ENCODE measurements at regions not wholly inside any gene's neighbourhood (a gene's known extent, or its start where the extent isn't known, plus 50 kb on each side); places are given as distances from the start of the nearest gene placed in this dataset.

DNA sequence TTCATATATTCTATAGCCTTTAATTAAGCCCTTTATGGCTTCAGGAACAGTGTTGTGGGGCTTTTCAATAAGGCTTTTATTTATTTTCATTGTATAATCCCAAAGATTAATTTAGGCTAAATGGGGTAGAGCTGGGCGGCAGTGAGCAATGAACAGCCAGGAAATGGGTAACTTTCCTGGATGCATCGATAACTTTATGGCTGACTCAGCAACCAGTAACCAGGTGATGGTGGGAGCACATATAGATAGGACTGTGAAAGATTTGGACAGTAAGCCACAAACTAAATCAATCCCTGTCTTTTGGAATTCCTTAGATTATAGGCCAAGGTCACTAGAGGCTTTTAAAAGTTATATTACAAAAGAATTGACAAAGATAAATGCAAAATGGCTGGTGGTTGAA is 1260.6 kb upstream of the CELF4 start:
- Histone ChIP-seq H3K27ac (ENCODE audit: low read depth in 2 of 2, low read length in 2 of 2) (no peak overlapping the region), H3K36me3 (ENCODE audit: control insufficient read depth in 2 of 2, insufficient read depth in 2 of 2, low read length in 2 of 2) (no peaks in the 10 kb centered on the region), H3K27me3 (ENCODE audit: control insufficient read depth in 2 of 2, insufficient read depth in 2 of 2, low read length in 2 of 2) (no peaks in the 10 kb centered on the region), H3K9ac (ENCODE audit: low read depth in 1 of 2, low read length in 2 of 2) (no peak overlapping the region), H3K4me3 (ENCODE audit: low read length in 2 of 2) (no peak overlapping the region), H3K9me3 (ENCODE audit: control insufficient read depth in 2 of 2, low read length in 2 of 2) (no peaks in the 10 kb centered on the region), H3K4me1 (ENCODE audit: control insufficient read depth in 2 of 2, insufficient read depth in 2 of 2, low read length in 2 of 2) (no peaks in the 10 kb centered on the region)

DNA sequence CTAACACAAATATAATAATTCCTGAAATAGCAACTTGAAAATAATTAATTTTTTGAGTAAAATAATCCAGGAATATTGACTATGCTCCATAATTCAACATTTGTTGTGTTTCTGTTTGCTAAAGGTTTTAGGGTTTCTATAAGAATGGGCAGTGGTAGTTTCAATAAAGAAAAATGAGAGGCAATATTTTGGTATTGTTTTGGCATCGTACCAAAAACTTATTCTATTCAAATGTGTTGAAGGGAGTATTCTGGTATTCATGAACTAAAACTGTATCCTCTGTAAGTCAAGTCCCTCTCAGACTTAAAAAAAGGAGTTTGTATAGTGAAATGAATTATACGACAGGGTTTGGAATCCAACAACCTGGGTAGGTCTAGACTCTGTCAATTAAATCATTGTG is 1245.6 kb upstream of the CELF4 start:
- Histone ChIP-seq H3K9ac (ENCODE audit: low read depth in 1 of 2, low read length in 2 of 2) (no peak overlapping the region), H3K9me3 (ENCODE audit: control insufficient read depth in 2 of 2, low read length in 2 of 2) (no peaks in the 10 kb centered on the region), H3K27ac (ENCODE audit: low read depth in 2 of 2, low read length in 2 of 2) (no peak overlapping the region), H3K27me3 (ENCODE audit: control insufficient read depth in 2 of 2, insufficient read depth in 2 of 2, low read length in 2 of 2) (no peaks in the 10 kb centered on the region), H3K36me3 (ENCODE audit: control insufficient read depth in 2 of 2, insufficient read depth in 2 of 2, low read length in 2 of 2) (no peaks in the 10 kb centered on the region), H3K4me1 (ENCODE audit: control insufficient read depth in 2 of 2, insufficient read depth in 2 of 2, low read length in 2 of 2) (no peaks in the 10 kb centered on the region), H3K4me3 (ENCODE audit: low read length in 2 of 2) (no peak overlapping the region)

DNA sequence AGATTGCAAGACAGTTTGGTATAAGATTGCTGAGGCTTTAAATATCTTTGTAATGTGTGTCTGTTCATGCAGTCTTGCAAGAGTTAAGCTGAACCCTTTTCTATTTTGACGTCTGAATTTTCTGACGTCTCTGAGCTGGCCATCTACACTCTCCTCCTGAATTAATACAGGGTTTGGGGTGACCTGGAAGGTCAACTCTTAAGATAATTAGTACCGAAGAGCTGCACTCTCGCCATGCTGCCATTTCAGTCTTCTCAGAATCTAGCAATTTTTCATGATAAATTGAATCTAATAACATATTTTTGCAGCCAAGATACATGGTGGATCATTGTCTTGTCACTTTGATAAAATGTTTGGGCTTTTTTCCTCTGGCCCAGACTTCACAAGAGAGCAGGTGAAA is 1245.2 kb upstream of the CELF4 start:
- no peak overlapping the region for H3K27ac ChIP-seq (ENCODE audit: low read depth in 2 of 2, low read length in 2 of 2)
- H3K4me1 ChIP-seq (ENCODE audit: control insufficient read depth in 2 of 2, insufficient read depth in 2 of 2, low read length in 2 of 2), result no peaks in the 10 kb centered on the region
- no peak overlapping the region for H3K4me3 ChIP-seq (ENCODE audit: low read length in 2 of 2)
- no peaks in the 10 kb centered on the region for H3K9me3 ChIP-seq (ENCODE audit: control insufficient read depth in 2 of 2, low read length in 2 of 2)
- no peak overlapping the region for H3K9ac ChIP-seq (ENCODE audit: low read depth in 1 of 2, low read length in 2 of 2)
- no peaks in the 10 kb centered on the region for H3K36me3 ChIP-seq (ENCODE audit: control insufficient read depth in 2 of 2, insufficient read depth in 2 of 2, low read length in 2 of 2)
- H3K27me3 ChIP-seq (ENCODE audit: control insufficient read depth in 2 of 2, insufficient read depth in 2 of 2, low read length in 2 of 2), result no peaks in the 10 kb centered on the region

DNA sequence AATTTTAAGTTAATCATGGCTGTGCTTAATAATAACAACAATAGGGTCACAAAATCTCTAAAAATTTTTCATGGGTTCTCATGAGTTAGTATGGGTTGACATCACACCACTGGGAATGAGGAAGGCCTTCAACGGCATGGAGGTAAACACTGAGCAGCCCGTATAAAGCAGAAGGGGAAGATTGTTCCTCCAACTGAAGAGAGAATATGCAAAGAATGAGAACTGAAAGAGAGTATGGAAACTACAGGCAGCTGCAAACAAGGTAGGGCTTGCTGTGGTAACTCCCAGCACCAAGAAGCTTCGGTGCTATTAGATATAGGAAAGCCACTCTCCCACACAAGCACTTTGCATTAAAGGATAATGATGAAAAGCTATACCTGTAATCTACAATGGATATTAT is 1242.3 kb upstream of the CELF4 start:
- H3K9ac ChIP-seq (ENCODE audit: low read depth in 1 of 2, low read length in 2 of 2), result no peak overlapping the region
- H3K36me3 ChIP-seq (ENCODE audit: control insufficient read depth in 2 of 2, insufficient read depth in 2 of 2, low read length in 2 of 2), result no peaks in the 10 kb centered on the region
- H3K4me1 ChIP-seq (ENCODE audit: control insufficient read depth in 2 of 2, insufficient read depth in 2 of 2, low read length in 2 of 2), result no peaks in the 10 kb centered on the region
- no peaks in the 10 kb centered on the region for H3K27me3 ChIP-seq (ENCODE audit: control insufficient read depth in 2 of 2, insufficient read depth in 2 of 2, low read length in 2 of 2)
- no peak overlapping the region for H3K4me3 ChIP-seq (ENCODE audit: low read length in 2 of 2)
- H3K27ac ChIP-seq (ENCODE audit: low read depth in 2 of 2, low read length in 2 of 2), result no peak overlapping the region
- no peaks in the 10 kb centered on the region for H3K9me3 ChIP-seq (ENCODE audit: control insufficient read depth in 2 of 2, low read length in 2 of 2)

DNA sequence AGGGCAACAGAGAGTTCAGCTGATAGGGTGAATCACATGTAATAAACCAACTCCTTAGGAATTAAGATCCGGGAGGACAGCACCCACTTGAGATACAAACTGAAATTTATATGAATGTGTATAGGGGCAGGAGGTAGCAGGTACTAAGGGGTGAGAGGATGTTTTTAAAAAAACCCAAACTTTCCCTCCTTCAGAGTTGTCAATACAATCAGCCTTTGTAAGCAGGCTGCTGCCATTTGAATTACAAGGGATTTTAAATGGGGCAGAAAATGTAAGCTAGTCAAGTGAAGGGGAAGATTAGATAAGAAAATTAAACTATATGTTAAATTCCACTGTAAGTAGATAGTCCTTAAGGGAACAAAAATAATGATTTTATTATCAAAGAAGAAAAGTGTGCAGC is 1239.7 kb upstream of the CELF4 start:
- no peak overlapping the region for H3K27ac ChIP-seq (ENCODE audit: low read depth in 2 of 2, low read length in 2 of 2)
- no peak overlapping the region for H3K9ac ChIP-seq (ENCODE audit: low read depth in 1 of 2, low read length in 2 of 2)
- H3K27me3 ChIP-seq (ENCODE audit: control insufficient read depth in 2 of 2, insufficient read depth in 2 of 2, low read length in 2 of 2), result no peaks in the 10 kb centered on the region
- no peaks in the 10 kb centered on the region for H3K9me3 ChIP-seq (ENCODE audit: control insufficient read depth in 2 of 2, low read length in 2 of 2)
- no peaks in the 10 kb centered on the region for H3K36me3 ChIP-seq (ENCODE audit: control insufficient read depth in 2 of 2, insufficient read depth in 2 of 2, low read length in 2 of 2)
- no peaks in the 10 kb centered on the region for H3K4me1 ChIP-seq (ENCODE audit: control insufficient read depth in 2 of 2, insufficient read depth in 2 of 2, low read length in 2 of 2)
- H3K4me3 ChIP-seq (ENCODE audit: low read length in 2 of 2), result no peak overlapping the region

DNA sequence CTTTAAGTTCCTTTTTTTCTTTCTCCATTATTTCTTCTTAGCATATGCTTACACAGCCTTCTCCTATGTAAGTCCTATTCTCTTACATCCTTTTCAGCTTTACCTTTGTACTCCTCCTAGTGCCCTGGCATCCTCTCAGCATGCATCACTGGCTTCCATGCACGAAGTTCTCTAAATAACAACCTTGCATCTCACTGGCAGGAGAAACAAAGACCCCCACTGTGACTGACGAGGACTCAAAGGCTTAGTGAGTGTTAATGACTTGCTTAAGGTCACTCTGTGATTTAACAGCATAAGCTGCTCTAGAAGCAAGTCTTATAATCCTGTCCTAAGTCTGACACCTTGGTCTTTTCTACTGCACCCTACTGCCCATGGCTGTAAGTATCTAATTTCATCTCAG is 1236.0 kb upstream of the CELF4 start:
- Histone ChIP-seq H3K4me1 (ENCODE audit: control insufficient read depth in 2 of 2, insufficient read depth in 2 of 2, low read length in 2 of 2) (no peaks in the 10 kb centered on the region), H3K9me3 (ENCODE audit: control insufficient read depth in 2 of 2, low read length in 2 of 2) (no peaks in the 10 kb centered on the region), H3K27ac (ENCODE audit: low read depth in 2 of 2, low read length in 2 of 2) (no peak overlapping the region), H3K36me3 (ENCODE audit: control insufficient read depth in 2 of 2, insufficient read depth in 2 of 2, low read length in 2 of 2) (no peaks in the 10 kb centered on the region), H3K9ac (ENCODE audit: low read depth in 1 of 2, low read length in 2 of 2) (no peak overlapping the region), H3K4me3 (ENCODE audit: low read length in 2 of 2) (no peak overlapping the region), H3K27me3 (ENCODE audit: control insufficient read depth in 2 of 2, insufficient read depth in 2 of 2, low read length in 2 of 2) (no peaks in the 10 kb centered on the region)

DNA sequence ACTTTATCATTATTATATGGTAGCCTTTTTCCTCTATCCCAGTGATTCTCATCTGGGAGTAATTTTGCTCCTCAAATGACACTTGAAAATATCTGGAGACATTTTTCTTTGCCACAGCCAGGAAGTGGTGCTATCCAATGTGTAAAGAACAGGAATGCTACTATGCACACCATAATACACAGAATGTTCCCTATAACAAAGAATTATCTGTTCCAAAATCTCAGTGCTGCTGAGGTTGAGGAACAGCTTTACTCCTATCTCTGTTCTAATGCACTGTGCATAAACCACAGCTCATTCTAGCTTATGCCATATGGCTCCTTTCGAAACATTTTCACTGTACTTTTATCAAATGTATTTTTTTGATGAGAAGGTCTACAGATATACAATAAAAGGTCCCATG is 1231.2 kb upstream of the CELF4 start:
- Histone ChIP-seq H3K27ac (ENCODE audit: low read depth in 2 of 2, low read length in 2 of 2) (no peak overlapping the region), H3K27me3 (ENCODE audit: control insufficient read depth in 2 of 2, insufficient read depth in 2 of 2, low read length in 2 of 2) (no peaks in the 10 kb centered on the region), H3K9ac (ENCODE audit: low read depth in 1 of 2, low read length in 2 of 2) (no peak overlapping the region), H3K4me1 (ENCODE audit: control insufficient read depth in 2 of 2, insufficient read depth in 2 of 2, low read length in 2 of 2) (no peaks in the 10 kb centered on the region), H3K4me3 (ENCODE audit: low read length in 2 of 2) (no peak overlapping the region), H3K9me3 (ENCODE audit: control insufficient read depth in 2 of 2, low read length in 2 of 2) (no peaks in the 10 kb centered on the region), H3K36me3 (ENCODE audit: control insufficient read depth in 2 of 2, insufficient read depth in 2 of 2, low read length in 2 of 2) (no peaks in the 10 kb centered on the region)

DNA sequence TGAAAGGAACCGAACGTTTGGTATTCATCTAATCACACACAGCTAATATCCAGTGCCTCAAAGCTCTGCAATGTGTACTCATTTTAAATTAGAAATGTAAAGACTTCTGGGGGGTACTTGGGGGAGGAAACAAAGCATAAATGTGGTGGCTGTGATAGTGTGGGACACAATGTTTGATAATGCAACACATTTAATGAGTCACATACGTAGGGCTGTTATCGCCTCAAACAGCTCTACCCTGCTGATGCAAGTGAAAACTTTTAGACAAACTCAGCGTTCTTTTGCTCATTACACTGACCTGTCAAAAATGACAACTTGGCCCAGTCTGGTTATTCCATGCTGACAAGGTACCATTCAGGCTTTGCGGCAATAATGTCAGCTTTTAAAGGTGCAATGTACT is 1227.1 kb upstream of the CELF4 start:
- Histone ChIP-seq H3K9ac (ENCODE audit: low read depth in 1 of 2, low read length in 2 of 2) (no peak overlapping the region), H3K27me3 (ENCODE audit: control insufficient read depth in 2 of 2, insufficient read depth in 2 of 2, low read length in 2 of 2) (no peaks in the 10 kb centered on the region), H3K4me1 (ENCODE audit: control insufficient read depth in 2 of 2, insufficient read depth in 2 of 2, low read length in 2 of 2) (no peaks in the 10 kb centered on the region), H3K36me3 (ENCODE audit: control insufficient read depth in 2 of 2, insufficient read depth in 2 of 2, low read length in 2 of 2) (no peaks in the 10 kb centered on the region), H3K27ac (ENCODE audit: low read depth in 2 of 2, low read length in 2 of 2) (no peak overlapping the region), H3K4me3 (ENCODE audit: low read length in 2 of 2) (no peak overlapping the region), H3K9me3 (ENCODE audit: control insufficient read depth in 2 of 2, low read length in 2 of 2) (no peaks in the 10 kb centered on the region)

DNA sequence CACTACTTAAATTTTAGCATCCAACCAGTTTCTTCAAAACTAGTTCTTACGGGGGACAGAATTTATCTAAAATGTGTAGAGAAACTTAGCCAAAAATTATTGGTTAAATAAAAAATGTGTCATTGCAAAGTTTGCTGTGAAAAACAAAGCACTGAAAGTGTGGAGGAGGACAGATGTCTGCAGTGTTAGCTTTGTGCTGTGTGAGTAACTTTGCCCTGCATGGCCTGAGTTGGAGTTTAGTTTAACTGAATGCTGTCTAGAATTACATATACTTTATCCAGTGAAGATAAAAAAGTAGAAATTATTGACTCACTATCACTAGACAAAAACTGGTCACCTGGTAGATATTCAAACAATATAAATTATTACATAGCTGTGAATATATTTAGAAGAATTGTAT is 1225.2 kb upstream of the CELF4 start:
- no peaks in the 10 kb centered on the region for H3K36me3 ChIP-seq (ENCODE audit: control insufficient read depth in 2 of 2, insufficient read depth in 2 of 2, low read length in 2 of 2)
- H3K4me1 ChIP-seq (ENCODE audit: control insufficient read depth in 2 of 2, insufficient read depth in 2 of 2, low read length in 2 of 2), result no peaks in the 10 kb centered on the region
- no peak overlapping the region for H3K27ac ChIP-seq (ENCODE audit: low read depth in 2 of 2, low read length in 2 of 2)
- no peaks in the 10 kb centered on the region for H3K27me3 ChIP-seq (ENCODE audit: control insufficient read depth in 2 of 2, insufficient read depth in 2 of 2, low read length in 2 of 2)
- no peak overlapping the region for H3K9ac ChIP-seq (ENCODE audit: low read depth in 1 of 2, low read length in 2 of 2)
- H3K9me3 ChIP-seq (ENCODE audit: control insufficient read depth in 2 of 2, low read length in 2 of 2), result no peaks in the 10 kb centered on the region
- no peak overlapping the region for H3K4me3 ChIP-seq (ENCODE audit: low read length in 2 of 2)

DNA sequence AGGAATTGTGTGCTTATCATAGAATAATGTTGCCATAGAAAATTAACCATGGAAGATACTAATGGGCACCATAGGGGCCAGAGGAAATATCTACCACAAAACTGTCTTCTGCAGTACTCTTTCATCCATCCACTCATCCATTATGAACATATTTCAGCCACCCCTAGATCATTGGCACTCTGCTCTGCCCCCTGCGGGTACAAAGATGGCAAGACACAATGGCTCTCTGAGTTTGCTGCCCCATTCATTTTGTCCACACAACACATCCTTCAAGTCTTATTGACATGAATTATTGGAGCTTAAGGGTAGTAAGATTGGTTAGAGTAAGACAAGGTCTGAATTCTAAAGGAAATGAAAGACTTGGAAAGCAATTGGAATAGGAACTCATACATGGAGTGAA is 1224.7 kb upstream of the CELF4 start:
- no peaks in the 10 kb centered on the region for H3K4me1 ChIP-seq (ENCODE audit: control insufficient read depth in 2 of 2, insufficient read depth in 2 of 2, low read length in 2 of 2)
- no peak overlapping the region for H3K27ac ChIP-seq (ENCODE audit: low read depth in 2 of 2, low read length in 2 of 2)
- no peak overlapping the region for H3K9ac ChIP-seq (ENCODE audit: low read depth in 1 of 2, low read length in 2 of 2)
- H3K9me3 ChIP-seq (ENCODE audit: control insufficient read depth in 2 of 2, low read length in 2 of 2), result no peaks in the 10 kb centered on the region
- H3K36me3 ChIP-seq (ENCODE audit: control insufficient read depth in 2 of 2, insufficient read depth in 2 of 2, low read length in 2 of 2), result no peaks in the 10 kb centered on the region
- H3K4me3 ChIP-seq (ENCODE audit: low read length in 2 of 2), result no peak overlapping the region
- H3K27me3 ChIP-seq (ENCODE audit: control insufficient read depth in 2 of 2, insufficient read depth in 2 of 2, low read length in 2 of 2), result no peaks in the 10 kb centered on the region

DNA sequence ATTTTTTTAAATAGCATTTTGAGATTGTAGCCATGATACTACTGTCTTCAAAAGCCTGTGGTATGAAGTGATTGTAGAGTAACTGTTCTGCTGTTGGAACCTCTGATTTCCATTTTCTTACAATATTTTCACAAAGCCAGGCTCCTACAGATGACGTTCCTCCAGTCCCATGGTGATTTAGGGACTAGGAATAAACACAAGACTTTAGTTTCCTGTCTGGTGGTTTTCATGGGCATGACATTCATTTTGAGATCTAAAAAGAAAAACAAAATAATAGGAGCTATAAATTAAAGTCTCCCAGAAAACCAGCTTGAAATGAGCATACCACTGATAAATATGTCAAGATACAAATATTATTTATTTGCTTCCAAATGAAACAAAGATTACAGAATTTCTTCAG is 1223.5 kb upstream of the CELF4 start:
- Histone ChIP-seq H3K27me3 (ENCODE audit: control insufficient read depth in 2 of 2, insufficient read depth in 2 of 2, low read length in 2 of 2) (no peaks in the 10 kb centered on the region), H3K9me3 (ENCODE audit: control insufficient read depth in 2 of 2, low read length in 2 of 2) (no peaks in the 10 kb centered on the region), H3K4me1 (ENCODE audit: control insufficient read depth in 2 of 2, insufficient read depth in 2 of 2, low read length in 2 of 2) (no peaks in the 10 kb centered on the region), H3K9ac (ENCODE audit: low read depth in 1 of 2, low read length in 2 of 2) (no peak overlapping the region), H3K27ac (ENCODE audit: low read depth in 2 of 2, low read length in 2 of 2) (no peak overlapping the region), H3K4me3 (ENCODE audit: low read length in 2 of 2) (no peak overlapping the region), H3K36me3 (ENCODE audit: control insufficient read depth in 2 of 2, insufficient read depth in 2 of 2, low read length in 2 of 2) (no peaks in the 10 kb centered on the region)
